Body of pancreas (tissue), 4 donors: ENCODE measurements at regions not wholly inside any gene's neighbourhood (a gene's known extent, or its start where the extent isn't known, plus 50 kb on each side); places are given as distances from the start of the nearest gene placed in this dataset.

Experiments used
- POLR2A ChIP-seq, 3 donors: fragments of 450-650 bp; IDR thresholded peaks; one replicate each; pipeline ENCODE4 v1.6.1; 2016; ENCODE audit warnings: antibody characterized with exemption in 3 of 3, mild to moderate bottlenecking in 2 of 3
- TF ChIP-seq, protein P1 (sequence below), 7 experiments: fragments of 450-650 bp in 4 of 7; fragments of 200-600 bp in 3 of 7; sonication (generic) in 3 of 7; IDR thresholded peaks; one replicate each; pipeline ENCODE4 v1.5.1; 2016 to 2019; ENCODE audit warnings: antibody characterized with exemption in 7 of 7

DNA sequence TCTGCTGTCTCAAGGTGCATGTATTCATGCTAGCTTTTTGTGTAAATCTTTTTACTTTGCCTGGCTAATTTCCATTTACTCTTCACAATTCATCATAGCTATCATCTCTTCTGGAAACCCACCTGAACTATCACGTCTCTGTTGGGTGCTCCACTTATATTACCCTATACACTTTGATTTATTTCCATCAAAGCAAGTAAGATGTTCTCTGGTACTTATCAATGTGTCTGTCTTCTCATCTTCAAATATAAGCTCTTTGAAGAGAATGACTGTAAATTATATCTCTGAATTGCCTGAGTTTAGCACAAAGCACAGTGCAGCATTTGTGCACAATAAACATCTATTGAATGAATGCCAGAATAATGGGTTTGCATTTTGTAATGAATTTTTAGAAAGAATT is 1129.7 kb downstream of the LRFN5 start:
- no peak for TF ChIP-seq POLR2A (IDR thresholded peaks at IDR 0.05)
- TF ChIP-seq, protein P1, sequence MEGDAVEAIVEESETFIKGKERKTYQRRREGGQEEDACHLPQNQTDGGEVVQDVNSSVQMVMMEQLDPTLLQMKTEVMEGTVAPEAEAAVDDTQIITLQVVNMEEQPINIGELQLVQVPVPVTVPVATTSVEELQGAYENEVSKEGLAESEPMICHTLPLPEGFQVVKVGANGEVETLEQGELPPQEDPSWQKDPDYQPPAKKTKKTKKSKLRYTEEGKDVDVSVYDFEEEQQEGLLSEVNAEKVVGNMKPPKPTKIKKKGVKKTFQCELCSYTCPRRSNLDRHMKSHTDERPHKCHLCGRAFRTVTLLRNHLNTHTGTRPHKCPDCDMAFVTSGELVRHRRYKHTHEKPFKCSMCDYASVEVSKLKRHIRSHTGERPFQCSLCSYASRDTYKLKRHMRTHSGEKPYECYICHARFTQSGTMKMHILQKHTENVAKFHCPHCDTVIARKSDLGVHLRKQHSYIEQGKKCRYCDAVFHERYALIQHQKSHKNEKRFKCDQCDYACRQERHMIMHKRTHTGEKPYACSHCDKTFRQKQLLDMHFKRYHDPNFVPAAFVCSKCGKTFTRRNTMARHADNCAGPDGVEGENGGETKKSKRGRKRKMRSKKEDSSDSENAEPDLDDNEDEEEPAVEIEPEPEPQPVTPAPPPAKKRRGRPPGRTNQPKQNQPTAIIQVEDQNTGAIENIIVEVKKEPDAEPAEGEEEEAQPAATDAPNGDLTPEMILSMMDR (IDR thresholded peaks at IDR 0.05) = no peak
